ENCODE measurements at regions not wholly inside any gene's neighbourhood (a gene's known extent, or its start where the extent isn't known, plus 50 kb on each side); places are given as distances from the start of the nearest gene placed in this dataset.
A peak's percentile ranks its signal among the peaks of the same experiment; 100 is the strongest.

DNA sequence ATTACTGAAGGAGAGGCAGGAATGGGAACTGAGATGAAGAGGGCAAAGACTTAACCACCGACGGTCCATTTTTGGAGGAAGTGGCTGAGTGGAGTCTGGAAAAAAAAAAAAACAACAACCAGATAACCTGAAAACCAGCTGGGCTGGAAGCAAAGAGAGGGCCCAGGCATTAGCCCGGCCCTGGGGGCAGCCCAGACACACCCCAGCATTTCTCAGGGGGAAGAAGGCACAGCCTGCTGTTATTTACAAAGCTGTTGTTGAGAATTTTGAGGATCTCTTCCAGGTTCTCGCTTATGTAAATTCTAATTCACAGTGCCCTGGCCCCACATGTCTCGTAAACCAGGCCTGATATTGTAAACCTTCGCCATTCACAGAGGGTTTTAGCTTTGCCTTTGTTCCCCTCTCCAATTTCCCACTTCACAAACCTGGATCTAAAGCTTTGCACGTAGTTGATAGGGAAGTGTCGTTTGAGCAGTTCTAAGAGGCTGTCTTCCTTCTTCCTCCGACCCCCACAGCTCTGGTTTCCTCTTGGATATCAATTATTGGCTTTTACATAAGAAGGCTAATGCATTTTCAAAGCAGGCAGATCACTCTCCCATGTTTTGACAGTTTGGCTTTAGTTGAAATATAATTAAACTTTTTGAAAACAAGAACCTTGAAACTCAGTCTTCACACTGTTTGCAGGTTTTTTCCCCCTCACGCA is 161.8 kb upstream of the IRF2BP2 start (continued):
- TF ChIP-seq, protein P1, sequence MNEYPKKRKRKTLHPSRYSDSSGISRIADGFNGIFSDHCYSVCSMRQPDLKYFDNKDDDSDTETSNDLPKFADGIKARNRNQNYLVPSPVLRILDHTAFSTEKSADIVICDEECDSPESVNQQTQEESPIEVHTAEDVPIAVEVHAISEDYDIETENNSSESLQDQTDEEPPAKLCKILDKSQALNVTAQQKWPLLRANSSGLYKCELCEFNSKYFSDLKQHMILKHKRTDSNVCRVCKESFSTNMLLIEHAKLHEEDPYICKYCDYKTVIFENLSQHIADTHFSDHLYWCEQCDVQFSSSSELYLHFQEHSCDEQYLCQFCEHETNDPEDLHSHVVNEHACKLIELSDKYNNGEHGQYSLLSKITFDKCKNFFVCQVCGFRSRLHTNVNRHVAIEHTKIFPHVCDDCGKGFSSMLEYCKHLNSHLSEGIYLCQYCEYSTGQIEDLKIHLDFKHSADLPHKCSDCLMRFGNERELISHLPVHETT (CRISPR knock-in tag; conservative IDR thresholded peaks at IDR 0.05 in 1 of 2, IDR thresholded peaks at IDR 0.05 in 1 of 2) = peak in 1 of 2 experiments; percentile 16; a peak in 1 of 4 replicates
- TF ChIP-seq MECOM (CRISPR knock-in tag; IDR thresholded peaks at IDR 0.05) (no peak), NCOA1 (IDR thresholded peaks at IDR 0.05; ENCODE audit: low read depth) (no peak), ZNF174 (CRISPR knock-in tag; IDR thresholded peaks at IDR 0.05) (no peak), PHF21A (IDR thresholded peaks at IDR 0.05; ENCODE audit: borderline replicate concordance, low read depth) (no peak), NFRKB (IDR thresholded peaks at IDR 0.05; ENCODE audit: low read depth) (peak; percentile 48; the same call in 1 of the 2 replicates), CEBPZ (IDR thresholded peaks at IDR 0.05; ENCODE audit: borderline replicate concordance, low read depth, low read length) (no peak), BCL6 (CRISPR knock-in tag; IDR thresholded peaks at IDR 0.05) (no peak), TBL1XR1 (IDR thresholded peaks at IDR 0.05; ENCODE audit: low read length in 2 of 2) (no peak), VEZF1 (CRISPR knock-in tag; IDR thresholded peaks at IDR 0.05) (0 out of 2 replicates have a peak, but pooled peaks have one; percentile 4), SAFB2 (IDR thresholded peaks at IDR 0.05; ENCODE audit: borderline replicate concordance, low read depth, low read length, severe bottlenecking) (no peak), HDAC3 (IDR thresholded peaks at IDR 0.05; ENCODE audit: borderline replicate concordance, partially characterized antibody) (no peak), E2F3 (CRISPR knock-in tag; IDR thresholded peaks at IDR 0.05) (no peak), CREB3 (tag; conservative IDR thresholded peaks at IDR 0.05; ENCODE audit: low read depth) (0 out of 2 replicates have a peak, but pooled peaks have one; percentile 18), ARHGAP35 (IDR thresholded peaks at IDR 0.05; ENCODE audit: partially characterized antibody) (no peak), PYGO2 (tag; IDR thresholded peaks at IDR 0.05) (0 out of 2 replicates have a peak, but pooled peaks have one; percentile 15)
- TF ChIP-seq, protein P2, sequence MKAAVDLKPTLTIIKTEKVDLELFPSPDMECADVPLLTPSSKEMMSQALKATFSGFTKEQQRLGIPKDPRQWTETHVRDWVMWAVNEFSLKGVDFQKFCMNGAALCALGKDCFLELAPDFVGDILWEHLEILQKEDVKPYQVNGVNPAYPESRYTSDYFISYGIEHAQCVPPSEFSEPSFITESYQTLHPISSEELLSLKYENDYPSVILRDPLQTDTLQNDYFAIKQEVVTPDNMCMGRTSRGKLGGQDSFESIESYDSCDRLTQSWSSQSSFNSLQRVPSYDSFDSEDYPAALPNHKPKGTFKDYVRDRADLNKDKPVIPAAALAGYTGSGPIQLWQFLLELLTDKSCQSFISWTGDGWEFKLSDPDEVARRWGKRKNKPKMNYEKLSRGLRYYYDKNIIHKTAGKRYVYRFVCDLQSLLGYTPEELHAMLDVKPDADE (conservative IDR thresholded peaks at IDR 0.05; ENCODE audit: control insufficient read depth, low read depth, low read length) = no peak

Measured in K562 (cell line).